Chondrocyte (in vitro differentiated cells): ENCODE measurements at regions not wholly inside any gene's neighbourhood (a gene's known extent, or its start where the extent isn't known, plus 50 kb on each side); places are given as distances from the start of the nearest gene placed in this dataset.

Experiments
- DNase-seq: peaks from one replicate; pipeline ENCODE4 v3.0.0; 2021; ENCODE audit warnings: mixed read lengths, low spot score
- H3K27ac Mint-ChIP-seq: one replicate; pipeline ENCODE4 v1.8.0; 2021; ENCODE audit warnings: mild to moderate bottlenecking, moderate library complexity, mixed read lengths; ENCODE audit not compliant: unreplicated experiment
- H3K27me3 Mint-ChIP-seq: 2 replicates; pipeline ENCODE4 v1.8.0; 2021; ENCODE audit warnings: low read depth, mixed read lengths
- H3K36me3 Mint-ChIP-seq: 2 replicates; pipeline ENCODE4 v1.8.0; 2021; ENCODE audit warnings: low read depth, mixed read lengths
- H3K4me1 Mint-ChIP-seq: 2 replicates; pipeline ENCODE4 v1.8.0; 2021; ENCODE audit warnings: low read depth, mild to moderate bottlenecking, mixed read lengths
- H3K4me3 Mint-ChIP-seq: one replicate; pipeline ENCODE4 v1.8.0; 2021; ENCODE audit warnings: mild to moderate bottlenecking, moderate library complexity, mixed read lengths; ENCODE audit not compliant: unreplicated experiment
- H3K9me3 Mint-ChIP-seq: 2 replicates; pipeline ENCODE4 v1.8.0; 2021; ENCODE audit warnings: low read depth, mixed read lengths
- CTCF ChIP-seq: fragments of 200-600 bp; sonication (generic); IDR thresholded peaks from 2 replicates; pipeline ENCODE4 v1.5.0; 2021; ENCODE audit warnings: antibody characterized with exemption, mild to moderate bottlenecking, moderate library complexity

- H3K27me3 Mint-ChIP-seq = no peaks in the 10 kb centered on the region
- H3K27ac Mint-ChIP-seq = no peak overlapping the region
- no peak for DNase-seq
- TF ChIP-seq CTCF = no peak
- no peak overlapping the region for H3K4me3 Mint-ChIP-seq
- H3K4me1 Mint-ChIP-seq = no peaks in the 10 kb centered on the region
- H3K9me3 Mint-ChIP-seq = peaks cover 56% of the 10 kb centered on the region
- H3K36me3 Mint-ChIP-seq = peaks cover 1% of the 10 kb centered on the region
These were observed 236.7 kb downstream of the GLRX3 start for GRCh38 chr10:130372866-130373265.

DNA sequence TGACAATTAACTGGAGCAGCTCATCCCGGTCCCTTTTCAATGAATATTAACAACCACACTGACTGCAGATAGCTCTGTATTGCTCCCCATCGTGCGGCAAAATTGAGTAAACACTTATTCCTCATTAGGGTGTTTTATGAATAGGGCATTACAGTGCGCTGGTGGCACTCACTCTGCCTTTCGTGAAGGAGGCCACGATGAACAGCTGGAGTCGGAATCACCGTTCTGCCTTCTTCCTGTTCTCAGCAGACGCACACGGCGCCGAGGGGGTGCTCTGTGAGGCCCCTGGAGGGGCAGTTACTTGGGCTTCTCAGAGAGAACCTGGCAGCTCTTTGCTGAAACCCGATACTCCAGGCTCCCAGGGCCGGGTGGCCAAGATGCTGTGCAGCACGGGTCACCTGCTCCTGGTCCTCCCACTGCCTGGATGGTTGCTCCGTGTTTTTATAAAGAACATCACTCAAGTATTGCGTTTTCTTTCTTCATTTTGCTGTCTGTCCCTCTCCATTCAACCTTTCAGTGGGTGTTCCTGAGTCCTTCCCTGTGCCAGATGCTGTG is 241.9 kb downstream of the GLRX3 start:
- Mint-ChIP-seq H3K4me3 (no peak overlapping the region), H3K4me1 (no peaks in the 10 kb centered on the region), H3K9me3 (peaks cover 52% of the 10 kb centered on the region), H3K27ac (no peak overlapping the region), H3K36me3 (no peaks in the 10 kb centered on the region), H3K27me3 (no peaks in the 10 kb centered on the region)
- no peak for TF ChIP-seq CTCF
- no peak for DNase-seq

GRCh38 chr10:130378556-130379400 is 242.6 kb downstream of the GLRX3 start:
- no peaks in the 10 kb centered on the region for H3K4me1 Mint-ChIP-seq
- H3K27me3 Mint-ChIP-seq = no peaks in the 10 kb centered on the region
- no peak overlapping the region for H3K4me3 Mint-ChIP-seq
- DNase-seq = no peak
- no peaks in the 10 kb centered on the region for H3K36me3 Mint-ChIP-seq
- no peak for TF ChIP-seq CTCF
- H3K9me3 Mint-ChIP-seq = peaks cover 53% of the 10 kb centered on the region
- no peak overlapping the region for H3K27ac Mint-ChIP-seq

GRCh38 chr10:130380056-130380455 is 243.9 kb downstream of the GLRX3 start:
- Mint-ChIP-seq H3K36me3 (no peaks in the 10 kb centered on the region), H3K27me3 (no peaks in the 10 kb centered on the region), H3K9me3 (peaks cover 57% of the 10 kb centered on the region), H3K27ac (no peak overlapping the region), H3K4me3 (no peak overlapping the region), H3K4me1 (no peaks in the 10 kb centered on the region)
- TF ChIP-seq CTCF = no peak
- no peak for DNase-seq

DNA sequence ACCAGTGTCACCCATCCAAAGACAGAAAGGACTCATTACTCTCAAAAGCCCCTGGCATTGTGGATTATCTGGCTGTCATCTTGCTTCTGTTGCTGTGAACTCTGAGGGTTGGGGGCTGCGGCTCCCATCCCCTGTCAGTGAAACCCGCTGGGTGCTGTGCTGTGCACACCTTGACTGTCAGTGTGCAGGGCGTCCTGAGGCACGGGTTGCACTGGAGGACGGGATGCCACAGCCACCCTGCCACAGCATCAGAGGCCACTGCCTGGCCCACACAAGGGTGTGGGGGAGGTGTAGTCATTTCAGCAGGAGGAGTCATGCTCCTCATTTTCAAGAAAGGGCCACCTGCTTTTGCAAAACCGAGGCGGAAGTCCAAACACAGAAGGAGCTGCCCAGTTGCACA is 245.8 kb downstream of the GLRX3 start:
- TF ChIP-seq CTCF = no peak
- Mint-ChIP-seq H3K27ac (no peak overlapping the region), H3K4me1 (no peaks in the 10 kb centered on the region)

More for the DNA sequence above, 245.8 kb downstream of the GLRX3 start:
- Mint-ChIP-seq H3K36me3 (no peaks in the 10 kb centered on the region), H3K9me3 (peaks cover 65% of the 10 kb centered on the region), H3K27me3 (no peaks in the 10 kb centered on the region), H3K4me3 (no peak overlapping the region)
- no peak for DNase-seq
